Stimulated activated memory B cell treated with anti-CD40 and anti-IgM and Interleukin-4, amounts not matched to agents 10 μg/mL and 1 μg/mL and 100 μg/mL, for 72 hours (primary cell): ENCODE measurements at regions not wholly inside any gene's neighbourhood (a gene's known extent, or its start where the extent isn't known, plus 50 kb on each side); places are given as distances from the start of the nearest gene placed in this dataset.
A peak's percentile ranks its signal among the peaks of the same experiment; 100 is the strongest.

ENCODE experiments used
- ATAC-seq: fragments of 150-1000 bp; cut with Tn5 transposase; 2 replicates; pipeline ENCODE4 v1.10.0; 2021
- H3K27ac Mint-ChIP-seq: one replicate; pipeline ENCODE4 v1.8.0; 2022; ENCODE audit warnings: mild to moderate bottlenecking, mixed read lengths
- H3K27me3 Mint-ChIP-seq: one replicate; pipeline ENCODE4 v1.8.0; 2022; ENCODE audit warnings: mixed read lengths
- H3K36me3 Mint-ChIP-seq: one replicate; pipeline ENCODE4 v1.8.0; 2022; ENCODE audit warnings: mixed read lengths
- H3K4me1 Mint-ChIP-seq: one replicate; pipeline ENCODE4 v1.8.0; 2022; ENCODE audit warnings: mixed read lengths
- H3K4me3 Mint-ChIP-seq: one replicate; pipeline ENCODE4 v1.8.0; 2022; ENCODE audit warnings: mild to moderate bottlenecking, moderate library complexity, mixed read lengths
- H3K9me3 Mint-ChIP-seq: one replicate; pipeline ENCODE4 v1.8.0; 2022; ENCODE audit warnings: mixed read lengths

DNA sequence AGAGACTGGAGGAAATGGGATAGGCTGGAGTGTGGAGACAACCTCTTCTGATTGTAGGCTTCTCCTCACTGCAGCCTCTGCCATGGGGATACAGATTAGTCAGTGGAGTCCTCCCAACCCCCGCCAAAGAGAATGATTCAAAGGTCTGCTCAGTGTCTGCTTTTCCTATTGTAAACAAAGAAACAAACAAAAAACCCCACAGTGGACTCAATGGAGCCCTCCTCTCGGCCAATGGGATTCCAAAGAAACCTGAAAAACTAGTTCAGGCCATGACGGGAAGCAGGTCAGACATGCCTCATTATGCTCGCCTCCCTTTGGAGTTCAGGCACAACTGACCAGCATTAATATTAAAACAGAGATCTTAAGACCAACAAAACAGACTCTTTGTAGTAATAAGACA is 85.8 kb downstream of the SEC61B start:
- no peaks in the 10 kb centered on the region for H3K27me3 Mint-ChIP-seq

DNA sequence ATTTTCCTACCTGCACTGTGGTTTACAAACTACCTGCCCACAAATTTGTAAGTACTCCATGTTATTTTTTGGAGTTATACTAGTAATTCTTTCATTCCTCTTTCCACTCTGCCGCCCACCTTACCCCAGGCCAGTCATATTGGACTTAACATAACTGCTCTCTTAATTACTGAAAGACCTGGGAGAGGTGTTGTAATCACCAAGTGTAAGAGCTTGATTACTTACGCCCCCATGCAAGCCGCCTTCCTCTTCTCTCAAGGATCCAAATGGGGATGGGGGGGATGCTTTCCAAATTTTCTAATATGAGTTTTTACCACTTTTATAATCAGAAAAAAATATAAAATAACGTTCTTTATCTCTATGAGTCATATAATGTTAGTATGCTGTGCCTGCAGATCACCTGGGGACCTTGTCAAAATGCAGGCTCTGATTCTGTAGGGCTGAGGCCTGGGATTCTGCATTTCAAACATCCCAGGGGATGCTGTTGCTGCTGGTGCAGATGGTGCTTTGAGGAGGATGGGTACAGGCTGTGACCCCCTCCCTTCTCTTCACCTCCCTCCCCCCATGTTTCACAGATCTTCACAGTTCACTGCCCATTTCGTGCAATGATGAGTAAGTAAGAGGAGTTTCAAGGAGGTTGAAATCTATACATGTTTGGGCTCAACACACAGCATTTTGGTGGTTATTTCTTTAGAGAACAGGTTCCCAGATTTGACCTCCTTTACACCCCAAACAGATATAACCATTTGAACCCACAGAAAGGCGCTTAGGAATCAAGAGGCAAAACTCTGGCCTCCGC is 87.3 kb downstream of the SEC61B start:
- Mint-ChIP-seq H3K27me3 (no peaks in the 10 kb centered on the region), H3K27ac (peak overlapping the region; percentile 6), H3K4me3 (no peak overlapping the region), H3K4me1 (peaks cover 8% of the 10 kb centered on the region), H3K36me3 (no peaks in the 10 kb centered on the region), H3K9me3 (no peaks in the 10 kb centered on the region)
- no peak for ATAC-seq

More for the DNA sequence above, 85.8 kb downstream of the SEC61B start:
- Mint-ChIP-seq H3K9me3 (no peaks in the 10 kb centered on the region), H3K27ac (peak overlapping the region; percentile 6), H3K4me1 (peaks cover 8% of the 10 kb centered on the region), H3K36me3 (no peaks in the 10 kb centered on the region), H3K4me3 (no peak overlapping the region)
- ATAC-seq, result no peak

DNA sequence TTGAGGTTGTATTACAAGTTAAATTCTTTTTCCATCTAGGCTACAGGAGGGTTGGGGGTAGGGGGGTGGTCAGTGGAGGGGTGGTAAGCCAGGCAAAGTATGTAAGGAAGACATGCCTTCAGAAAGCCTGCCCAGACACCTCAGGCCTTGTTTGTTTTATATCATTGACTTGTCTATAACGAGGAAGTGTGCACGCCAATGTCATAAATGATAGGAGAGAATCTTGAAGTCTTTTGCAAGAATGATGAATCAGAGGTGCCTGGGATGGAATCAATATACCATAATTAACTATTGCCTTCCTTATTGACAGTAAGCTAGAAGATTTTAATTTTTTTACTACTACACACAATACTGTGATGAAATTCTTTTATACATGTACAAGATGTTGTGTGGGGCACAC is 90.7 kb downstream of the SEC61B start:
- no peak overlapping the region for H3K27ac Mint-ChIP-seq
- no peaks in the 10 kb centered on the region for H3K36me3 Mint-ChIP-seq
- H3K9me3 Mint-ChIP-seq, result no peaks in the 10 kb centered on the region
- no peaks in the 10 kb centered on the region for H3K27me3 Mint-ChIP-seq
- no peak overlapping the region for H3K4me3 Mint-ChIP-seq
- ATAC-seq, result no peak
- H3K4me1 Mint-ChIP-seq, result peaks cover 8% of the 10 kb centered on the region

DNA sequence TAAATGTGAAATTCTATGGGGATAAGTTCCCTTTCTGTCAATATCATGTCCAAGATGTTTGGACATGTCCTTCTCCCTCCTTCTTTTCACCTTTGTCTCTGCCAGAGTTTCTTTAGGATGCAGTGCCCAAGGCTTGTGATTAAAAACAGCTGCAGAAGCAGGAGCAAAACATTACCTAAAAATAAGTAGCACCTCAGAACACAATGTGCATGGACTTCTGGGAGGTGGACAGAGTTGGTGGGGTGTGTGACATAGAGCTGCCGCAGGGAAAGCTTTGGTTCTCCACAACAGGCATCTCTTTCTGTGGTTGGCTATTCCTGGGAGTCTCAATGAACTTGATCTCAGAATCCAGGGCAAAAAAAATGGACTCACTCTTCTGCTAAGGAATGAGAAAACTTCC is 97.0 kb downstream of the SEC61B start:
- Mint-ChIP-seq H3K27me3 (no peaks in the 10 kb centered on the region), H3K9me3 (no peaks in the 10 kb centered on the region), H3K36me3 (no peaks in the 10 kb centered on the region), H3K4me3 (no peak overlapping the region), H3K4me1 (no peaks in the 10 kb centered on the region), H3K27ac (no peak overlapping the region)
- no peak for ATAC-seq

DNA sequence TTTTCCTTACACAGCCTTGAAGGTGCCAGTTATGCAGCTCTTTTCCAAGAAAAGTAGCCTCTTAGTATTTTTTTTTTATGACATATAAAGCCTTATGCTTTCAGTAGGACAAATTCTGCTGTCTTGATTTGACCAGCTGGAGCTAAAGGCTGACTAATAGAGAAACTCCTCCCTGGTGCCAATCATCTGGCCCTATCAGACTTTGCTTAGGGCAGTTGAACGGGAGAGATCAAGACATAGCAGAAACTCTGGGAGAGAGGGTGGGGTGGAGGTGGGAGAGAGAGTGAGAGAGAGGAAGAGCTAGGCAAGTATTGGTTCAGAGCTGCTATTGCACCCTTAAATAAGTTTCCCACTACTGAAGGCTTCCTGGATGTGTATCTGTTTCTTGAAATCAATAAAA is 100.2 kb downstream of the SEC61B start:
- H3K27me3 Mint-ChIP-seq, result no peaks in the 10 kb centered on the region
- H3K36me3 Mint-ChIP-seq, result no peaks in the 10 kb centered on the region
- H3K4me1 Mint-ChIP-seq, result peaks cover 25% of the 10 kb centered on the region
- no peak overlapping the region for H3K4me3 Mint-ChIP-seq
- ATAC-seq, result no peak
- no peaks in the 10 kb centered on the region for H3K9me3 Mint-ChIP-seq
- no peak overlapping the region for H3K27ac Mint-ChIP-seq

DNA sequence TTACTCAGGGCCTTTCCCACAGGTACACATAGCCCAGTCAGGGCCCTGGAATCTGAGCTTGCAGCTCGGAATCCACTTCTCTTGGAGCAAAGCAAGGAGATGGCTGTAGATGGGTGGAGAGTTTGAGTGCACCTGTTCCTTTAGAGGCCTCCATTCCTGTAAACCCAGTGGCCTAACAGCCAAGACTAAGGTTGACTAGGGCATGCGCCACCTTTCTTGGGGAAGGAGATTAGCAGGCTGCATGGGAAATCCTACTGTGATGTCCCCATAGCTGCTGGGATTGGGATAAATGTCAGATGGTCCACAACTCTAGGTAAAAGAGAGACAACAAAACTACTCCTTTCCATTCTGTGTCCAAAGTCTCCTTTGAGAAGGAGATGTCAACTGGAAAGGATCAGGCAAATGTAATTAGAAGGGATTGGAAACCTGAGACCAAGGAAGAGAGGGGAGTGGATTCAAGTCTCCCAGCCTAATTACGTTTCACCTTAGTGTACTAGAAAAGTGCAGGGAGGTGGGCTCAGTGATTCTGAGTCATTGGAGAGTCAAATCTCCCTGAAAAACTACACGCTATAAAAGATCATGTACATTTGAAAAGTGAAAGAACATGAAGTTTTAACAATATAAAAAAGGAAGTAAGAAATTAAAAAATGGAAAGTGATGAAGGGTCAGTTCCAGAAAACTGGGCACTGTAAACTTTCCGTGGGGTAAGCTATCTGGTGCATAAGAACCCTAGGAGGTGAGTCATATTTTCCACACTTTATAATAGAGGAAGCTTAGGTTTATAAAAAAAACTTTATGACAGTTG is 104.2 kb downstream of the SEC61B start:
- Mint-ChIP-seq H3K27me3 (no peaks in the 10 kb centered on the region), H3K4me3 (no peak overlapping the region), H3K36me3 (no peaks in the 10 kb centered on the region), H3K27ac (peak overlapping the region; percentile 88), H3K4me1 (peaks cover 27% of the 10 kb centered on the region), H3K9me3 (no peaks in the 10 kb centered on the region)
- ATAC-seq, result peak; percentile 88

DNA sequence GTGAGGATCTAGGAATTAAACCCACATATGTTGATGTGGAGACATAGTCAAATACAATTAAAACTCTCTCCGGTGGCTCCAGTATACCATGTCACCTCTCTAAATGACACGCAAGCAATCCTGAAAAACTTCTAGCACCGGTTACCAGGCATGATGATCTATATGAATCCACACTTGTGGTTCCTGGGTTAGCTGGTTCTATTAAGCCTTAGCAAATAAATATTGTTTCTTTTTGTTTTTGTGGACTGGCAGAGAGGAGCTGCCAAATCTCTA is 104.8 kb downstream of the SEC61B start:
- H3K4me3 Mint-ChIP-seq, result no peak overlapping the region

DNA sequence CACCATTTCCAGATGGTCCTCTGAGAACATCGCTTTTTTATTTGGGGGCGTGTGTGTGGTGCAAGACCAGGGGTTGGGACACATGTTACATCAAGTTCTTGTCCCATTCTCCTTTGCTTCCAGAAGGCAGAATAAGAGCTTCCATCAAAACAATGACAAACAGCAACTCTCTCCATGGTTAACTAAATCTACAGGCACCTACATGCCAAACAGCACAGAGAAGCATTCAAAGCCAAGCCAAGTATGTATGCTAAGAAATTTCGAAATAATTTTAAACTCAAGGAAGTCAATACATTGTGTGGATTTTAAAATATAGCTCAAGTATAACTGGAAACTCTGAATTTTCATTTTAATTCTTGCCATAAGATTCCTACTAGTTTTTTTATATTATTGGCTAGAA is 105.6 kb downstream of the SEC61B start:
- H3K4me1 Mint-ChIP-seq, result peaks cover 27% of the 10 kb centered on the region
- H3K27me3 Mint-ChIP-seq, result no peaks in the 10 kb centered on the region
- no peaks in the 10 kb centered on the region for H3K9me3 Mint-ChIP-seq
- H3K4me3 Mint-ChIP-seq, result no peak overlapping the region
- H3K27ac Mint-ChIP-seq, result no peak overlapping the region
- no peak for ATAC-seq
- no peaks in the 10 kb centered on the region for H3K36me3 Mint-ChIP-seq

More for the DNA sequence above, 104.8 kb downstream of the SEC61B start:
- no peak for ATAC-seq
- Mint-ChIP-seq H3K36me3 (no peaks in the 10 kb centered on the region), H3K27ac (peak overlapping the region; percentile 88), H3K9me3 (no peaks in the 10 kb centered on the region), H3K27me3 (no peaks in the 10 kb centered on the region), H3K4me1 (peaks cover 27% of the 10 kb centered on the region)

DNA sequence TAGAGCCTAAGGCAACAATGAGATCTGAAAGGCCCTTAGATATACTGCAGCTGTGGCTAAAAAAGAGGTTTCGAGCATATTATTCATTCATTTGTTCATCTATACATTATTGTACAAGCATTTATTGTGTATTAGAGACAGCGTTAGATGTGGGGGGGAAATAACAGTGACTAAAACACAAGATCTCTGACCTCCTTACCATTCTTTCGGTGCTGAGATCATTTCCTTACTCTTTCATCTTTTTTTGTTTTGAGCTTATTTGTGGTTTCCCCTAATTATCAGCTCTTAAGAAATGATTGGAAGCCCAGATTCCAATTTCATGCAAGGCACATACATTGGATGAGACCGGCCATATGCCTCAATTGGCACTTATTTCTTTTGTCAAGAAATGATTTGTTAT is 113.2 kb downstream of the SEC61B start:
- Mint-ChIP-seq H3K27me3 (no peaks in the 10 kb centered on the region), H3K36me3 (no peaks in the 10 kb centered on the region), H3K27ac (no peak overlapping the region), H3K4me3 (no peak overlapping the region), H3K4me1 (peaks cover 19% of the 10 kb centered on the region), H3K9me3 (peaks cover 7% of the 10 kb centered on the region)
- no peak for ATAC-seq

DNA sequence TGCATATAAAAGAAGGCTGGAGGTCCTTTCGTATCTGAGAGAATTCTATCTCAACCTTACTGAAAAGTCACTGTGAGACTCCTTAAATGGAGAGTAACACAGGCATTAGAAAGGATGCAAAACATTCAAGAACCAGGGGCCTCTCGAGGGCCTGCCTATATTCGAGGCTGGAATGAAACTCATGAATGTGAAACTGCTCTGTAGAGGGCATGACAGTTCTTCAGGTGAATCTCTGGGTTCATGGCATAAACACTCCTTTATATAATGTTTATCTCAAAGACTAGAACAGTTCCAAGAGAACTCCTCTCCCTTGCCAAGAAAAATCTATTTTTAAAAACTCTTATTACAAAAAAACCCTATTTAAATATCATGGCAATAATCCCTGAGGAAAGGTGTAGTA is 113.9 kb downstream of the SEC61B start:
- no peak overlapping the region for H3K4me3 Mint-ChIP-seq
- peaks cover 7% of the 10 kb centered on the region for H3K9me3 Mint-ChIP-seq
- H3K27ac Mint-ChIP-seq, result no peak overlapping the region
- no peaks in the 10 kb centered on the region for H3K27me3 Mint-ChIP-seq
- H3K4me1 Mint-ChIP-seq, result peaks cover 19% of the 10 kb centered on the region
- H3K36me3 Mint-ChIP-seq, result no peaks in the 10 kb centered on the region
- no peak for ATAC-seq

DNA sequence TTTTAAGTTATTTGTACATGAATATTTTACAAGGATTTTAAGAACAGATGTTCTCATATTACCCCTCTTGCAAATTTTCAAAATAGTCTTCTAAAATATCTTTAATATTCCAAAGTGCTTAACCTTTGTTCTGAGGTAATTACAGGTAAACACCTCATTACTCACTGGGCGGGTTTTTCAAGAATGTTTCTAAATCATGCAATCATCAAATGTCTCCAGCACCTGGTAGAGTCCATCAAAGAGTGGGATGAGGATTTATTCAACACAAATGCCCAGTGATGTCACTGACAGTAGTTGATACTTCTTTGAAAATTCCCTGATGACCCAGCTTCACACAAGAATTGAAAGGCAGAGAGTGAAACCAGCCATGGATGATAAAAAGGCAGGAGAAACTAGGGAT is 114.4 kb downstream of the SEC61B start:
- no peak overlapping the region for H3K4me3 Mint-ChIP-seq
- ATAC-seq, result no peak
- H3K4me1 Mint-ChIP-seq, result peaks cover 19% of the 10 kb centered on the region
- no peaks in the 10 kb centered on the region for H3K27me3 Mint-ChIP-seq
- no peaks in the 10 kb centered on the region for H3K36me3 Mint-ChIP-seq
- peaks cover 7% of the 10 kb centered on the region for H3K9me3 Mint-ChIP-seq
- H3K27ac Mint-ChIP-seq, result no peak overlapping the region

DNA sequence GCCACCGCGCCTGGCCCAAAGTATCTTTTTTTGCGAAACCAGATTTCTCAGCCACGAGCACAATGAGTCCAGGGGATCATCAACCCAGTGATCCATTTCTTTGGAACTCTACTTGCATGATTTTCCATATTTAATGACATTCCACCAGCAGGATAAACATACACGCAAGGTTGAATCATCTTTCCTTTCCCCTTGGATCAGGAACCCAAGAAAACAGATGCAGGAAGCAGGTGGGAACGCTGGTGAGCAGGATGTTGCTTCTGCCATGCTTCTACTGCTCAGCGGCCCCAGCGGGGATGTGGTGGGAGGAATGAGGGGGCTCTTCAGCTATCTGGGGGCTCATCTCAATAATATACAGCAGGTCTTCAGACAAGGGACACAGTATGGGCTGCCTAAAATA is 118.2 kb downstream of the SEC61B start:
- peaks cover 19% of the 10 kb centered on the region for H3K4me1 Mint-ChIP-seq
- no peak overlapping the region for H3K27ac Mint-ChIP-seq
- no peak for ATAC-seq
- H3K9me3 Mint-ChIP-seq, result peaks cover 7% of the 10 kb centered on the region
- no peak overlapping the region for H3K4me3 Mint-ChIP-seq
- no peaks in the 10 kb centered on the region for H3K36me3 Mint-ChIP-seq
- H3K27me3 Mint-ChIP-seq, result no peaks in the 10 kb centered on the region

DNA sequence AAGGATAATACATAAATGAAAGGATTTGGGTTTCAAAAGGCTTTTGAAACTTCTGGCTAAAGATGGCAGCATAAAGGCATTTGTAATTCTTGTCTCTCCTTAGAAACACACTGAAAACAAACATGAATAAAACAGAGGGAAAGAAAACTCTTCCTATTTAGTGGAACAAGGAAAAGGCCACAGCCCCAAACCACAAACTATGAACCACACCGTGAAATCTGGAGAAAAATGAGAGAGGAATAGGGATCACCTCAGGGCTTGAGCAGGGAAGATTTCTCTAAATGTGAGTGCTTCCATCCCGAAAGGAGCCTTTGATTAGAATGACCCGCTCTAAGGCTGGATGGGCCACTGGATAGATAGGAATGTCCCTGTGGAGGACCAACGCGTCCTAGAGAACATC is 119.6 kb downstream of the SEC61B start:
- H3K36me3 Mint-ChIP-seq, result no peaks in the 10 kb centered on the region
- peaks cover 19% of the 10 kb centered on the region for H3K4me1 Mint-ChIP-seq
- no peak for ATAC-seq
- H3K9me3 Mint-ChIP-seq, result peaks cover 7% of the 10 kb centered on the region
- peak overlapping the region; percentile 25 for H3K27ac Mint-ChIP-seq
- no peak overlapping the region for H3K4me3 Mint-ChIP-seq
- H3K27me3 Mint-ChIP-seq, result no peaks in the 10 kb centered on the region

DNA sequence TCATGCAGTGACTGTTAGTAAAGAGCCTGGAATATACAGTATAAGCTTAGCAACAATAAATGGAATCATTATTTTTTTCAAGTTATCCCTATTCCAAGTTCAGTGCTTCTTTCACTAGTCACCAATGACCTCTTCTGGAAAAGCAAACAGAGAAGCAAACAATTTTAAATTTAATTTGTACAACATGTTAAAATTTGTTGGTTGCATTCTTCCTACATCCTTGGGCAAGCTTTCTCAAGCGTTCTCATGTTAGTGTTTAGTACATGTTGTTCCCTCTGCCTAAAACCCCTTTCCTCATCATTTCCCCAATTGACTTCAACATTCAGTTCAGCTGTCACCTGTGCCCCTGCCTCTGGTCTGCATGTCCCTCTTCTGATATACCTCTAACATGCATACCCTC is 123.4 kb downstream of the SEC61B start:
- H3K36me3 Mint-ChIP-seq, result no peaks in the 10 kb centered on the region
- ATAC-seq, result no peak
- H3K9me3 Mint-ChIP-seq, result no peaks in the 10 kb centered on the region
- peaks cover 6% of the 10 kb centered on the region for H3K4me1 Mint-ChIP-seq
- no peak overlapping the region for H3K4me3 Mint-ChIP-seq
- no peak overlapping the region for H3K27ac Mint-ChIP-seq
- H3K27me3 Mint-ChIP-seq, result no peaks in the 10 kb centered on the region

DNA sequence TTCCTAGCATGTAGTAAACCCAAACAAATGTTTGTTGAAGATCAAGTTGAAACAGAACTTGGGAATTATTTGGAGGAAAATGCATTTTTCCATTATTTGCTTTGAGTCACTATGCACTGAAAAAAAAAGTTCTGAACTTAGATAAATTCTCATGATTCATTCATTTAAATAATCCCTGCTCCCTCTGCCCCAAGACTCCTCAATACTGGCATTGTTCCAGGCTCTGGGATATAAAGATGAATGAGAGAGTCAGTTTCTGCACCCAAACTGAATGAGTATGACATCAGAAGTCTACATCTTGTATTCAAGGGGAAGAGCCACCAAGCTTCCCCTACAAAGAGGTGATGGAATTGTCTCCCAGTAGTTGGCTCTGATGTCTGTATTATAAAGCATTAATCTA is 123.9 kb downstream of the SEC61B start:
- Mint-ChIP-seq H3K27me3 (no peaks in the 10 kb centered on the region), H3K9me3 (no peaks in the 10 kb centered on the region), H3K36me3 (no peaks in the 10 kb centered on the region), H3K4me1 (peaks cover 6% of the 10 kb centered on the region), H3K27ac (no peak overlapping the region), H3K4me3 (no peak overlapping the region)
- ATAC-seq, result no peak

DNA sequence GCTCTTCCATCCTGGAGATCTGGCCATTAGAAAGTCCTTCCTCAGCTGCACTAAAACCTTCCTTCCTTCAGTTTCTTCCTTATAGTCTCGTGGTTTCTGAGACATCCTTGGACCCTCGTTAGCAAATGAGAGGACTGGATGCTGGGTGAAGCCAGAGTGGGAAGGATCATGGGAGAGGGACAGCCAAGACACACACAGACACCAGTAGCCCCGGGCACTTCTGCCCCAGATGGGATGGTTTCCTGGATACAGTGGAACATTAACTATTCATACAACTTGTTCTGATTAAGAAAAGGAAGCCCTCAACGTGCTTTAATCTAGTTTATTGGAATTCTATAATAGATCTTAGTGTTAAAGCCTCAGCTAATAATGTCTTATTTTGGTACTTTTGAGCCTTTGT is 125.5 kb downstream of the SEC61B start:
- Mint-ChIP-seq H3K27ac (no peak overlapping the region), H3K36me3 (no peaks in the 10 kb centered on the region), H3K4me3 (no peak overlapping the region), H3K27me3 (no peaks in the 10 kb centered on the region), H3K4me1 (peaks cover 6% of the 10 kb centered on the region), H3K9me3 (no peaks in the 10 kb centered on the region)
- ATAC-seq, result no peak
